SK-N-SH treated with all-trans-retinoic acid at 6 μM for 48 hours (cell line): ENCODE measurements at regions not wholly inside any gene's neighbourhood (a gene's known extent, or its start where the extent isn't known, plus 50 kb on each side); places are given as distances from the start of the nearest gene placed in this dataset.
A peak's percentile ranks its signal among the peaks of the same experiment; 100 is the strongest.
"Not testable (repeated sequence)": the region's sequence is repeated elsewhere in the genome, so short reads cannot be mapped to it uniquely, and the experiment has no call there.

Source experiments
- ATAC-seq: fragments of 200-7000 bp; cut with Tn5 transposase; 3 replicates; pipeline ENCODE4 v1.9.1; 2020; ENCODE audit warnings: mild to moderate bottlenecking, moderate library complexity
- ARNTL ChIP-seq: fragments of 450-650 bp; formaldehyde crosslinking; IDR thresholded peaks from 2 replicates; pipeline ENCODE4 v1.5.0; 2020; ENCODE audit warnings: low read depth, mild to moderate bottlenecking, moderate library complexity, borderline replicate concordance
- BACH2 ChIP-seq: fragments of 250-450 bp; sonication (Bioruptor Pico); IDR thresholded peaks from 2 replicates; pipeline ENCODE4 v1.9.0; 2021; ENCODE audit warnings: mild to moderate bottlenecking, borderline replicate concordance
- CSDC2 ChIP-seq: fragments of 250-450 bp; sonication (Bioruptor Pico); IDR thresholded peaks from 2 replicates; pipeline ENCODE4 v1.5.0; 2020; ENCODE audit warnings: mild to moderate bottlenecking, moderate library complexity
- ESRRG ChIP-seq: fragments of 250-450 bp; sonication (Bioruptor Pico); IDR thresholded peaks from 2 replicates; pipeline ENCODE4 v1.6.1; 2021; ENCODE audit warnings: mild to moderate bottlenecking
- GLIS3 ChIP-seq: fragments of 250-450 bp; sonication (Bioruptor Pico); IDR thresholded peaks from 2 replicates; pipeline ENCODE4 v1.5.0; 2020; ENCODE audit warnings: mild to moderate bottlenecking, moderate library complexity
- ISL1 ChIP-seq: fragments of 250-450 bp; sonication (Bioruptor Pico); IDR thresholded peaks from 2 replicates; pipeline ENCODE4 v2.1.2; 2022; ENCODE audit warnings: mild to moderate bottlenecking, moderate library complexity
- OSR1 ChIP-seq: fragments of 250-450 bp; sonication (Bioruptor Pico); IDR thresholded peaks from 2 replicates; pipeline ENCODE4 v1.8.0; 2022; ENCODE audit warnings: moderate library complexity, mild to moderate bottlenecking, inconsistent platforms
- PPARA ChIP-seq: fragments of 250-450 bp; sonication (Bioruptor Pico); IDR thresholded peaks from 2 replicates; pipeline ENCODE4 v1.5.0; 2020; ENCODE audit warnings: mild to moderate bottlenecking, borderline replicate concordance
- RARB ChIP-seq: fragments of 250-450 bp; sonication (Bioruptor Pico); IDR thresholded peaks from 2 replicates; pipeline ENCODE4 v1.8.0; 2021; ENCODE audit warnings: mild to moderate bottlenecking, moderate library complexity
- SNAI2 ChIP-seq: fragments of 250-450 bp; sonication (Bioruptor Pico); IDR thresholded peaks from 2 replicates; pipeline ENCODE4 v1.5.0; 2020; ENCODE audit warnings: mild to moderate bottlenecking, moderate library complexity
- TCF4 ChIP-seq: fragments of 250-450 bp; sonication (Bioruptor Pico); IDR thresholded peaks from 2 replicates; pipeline ENCODE4 v1.8.0; 2021; ENCODE audit warnings: mild to moderate bottlenecking, moderate library complexity, borderline replicate concordance
- TOX ChIP-seq: fragments of 250-450 bp; sonication (Bioruptor Pico); IDR thresholded peaks from 2 replicates; pipeline ENCODE4 v1.8.0; 2021; ENCODE audit warnings: mild to moderate bottlenecking, moderate library complexity, borderline replicate concordance
- ZC3H10 ChIP-seq: fragments of 250-450 bp; sonication (Bioruptor Pico); IDR thresholded peaks from 2 replicates; pipeline ENCODE4 v1.5.1; 2021; ENCODE audit warnings: mild to moderate bottlenecking, moderate library complexity
- ZFP3 ChIP-seq: fragments of 250-450 bp; sonication (Bioruptor Pico); IDR thresholded peaks from 2 replicates; pipeline ENCODE4 v1.5.0; 2020; ENCODE audit warnings: mild to moderate bottlenecking, moderate library complexity
- ZNF565 ChIP-seq: fragments of 450-650 bp; formaldehyde crosslinking; conservative IDR thresholded peaks from 2 replicates; pipeline ENCODE4 v1.5.0; 2020; ENCODE audit warnings: low read depth, mild to moderate bottlenecking, moderate library complexity
- ZNF70 ChIP-seq: fragments of 450-650 bp; formaldehyde crosslinking; IDR thresholded peaks from 2 replicates; pipeline ENCODE4 v1.5.0; 2020; ENCODE audit warnings: mild to moderate bottlenecking, moderate library complexity
- ZNF8 ChIP-seq: fragments of 450-650 bp; formaldehyde crosslinking; IDR thresholded peaks from 2 replicates; pipeline ENCODE4 v1.5.0; 2020; ENCODE audit warnings: mild to moderate bottlenecking, moderate library complexity
- TF ChIP-seq, protein P1 (sequence below): fragments of 250-450 bp; sonication (Bioruptor Pico); IDR thresholded peaks from 2 replicates; pipeline ENCODE4 v1.8.0; 2021; ENCODE audit warnings: low read depth, mild to moderate bottlenecking, moderate library complexity, borderline replicate concordance
- TF ChIP-seq, protein P2 (sequence below): fragments of 250-450 bp; sonication (Bioruptor Pico); IDR thresholded peaks from 2 replicates; pipeline ENCODE4 v1.5.1; 2021; ENCODE audit warnings: mild to moderate bottlenecking, moderate library complexity
- TF ChIP-seq, protein P3 (sequence below): fragments of 250-450 bp; sonication (Bioruptor Pico); IDR thresholded peaks from 2 replicates; pipeline ENCODE4 v1.5.0; 2020; ENCODE audit warnings: mild to moderate bottlenecking, moderate library complexity
- TF ChIP-seq, protein P4 (sequence below): fragments of 250-450 bp; sonication (Bioruptor Pico); IDR thresholded peaks from 2 replicates; pipeline ENCODE4 v1.5.1; 2020; ENCODE audit warnings: low read depth, mild to moderate bottlenecking, moderate library complexity

DNA sequence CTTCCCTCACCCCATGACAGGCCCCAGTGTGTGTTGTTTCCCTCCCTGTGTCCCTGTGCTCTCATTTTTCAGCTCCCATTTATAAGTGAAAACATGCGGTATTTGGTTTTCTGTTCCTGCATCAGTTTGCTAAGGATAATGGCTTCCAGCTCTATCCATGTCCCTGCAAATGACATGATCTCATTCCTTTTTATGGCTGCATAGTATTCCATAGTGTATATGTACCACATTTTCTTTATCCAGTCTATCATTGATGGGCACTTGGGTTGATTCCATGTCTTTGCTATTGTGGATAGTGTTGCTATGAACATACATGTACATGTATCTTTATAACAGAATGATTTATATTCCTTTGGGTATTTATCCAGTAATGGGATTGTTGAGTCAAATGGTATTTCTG is 61.9 kb upstream of the ABLIM1 start:
- TF ChIP-seq ZNF8 (CRISPR knock-in tag), result peak; percentile 55; the same call in 1 of the 2 replicates
- ATAC-seq, result not testable (repeated sequence)

DNA sequence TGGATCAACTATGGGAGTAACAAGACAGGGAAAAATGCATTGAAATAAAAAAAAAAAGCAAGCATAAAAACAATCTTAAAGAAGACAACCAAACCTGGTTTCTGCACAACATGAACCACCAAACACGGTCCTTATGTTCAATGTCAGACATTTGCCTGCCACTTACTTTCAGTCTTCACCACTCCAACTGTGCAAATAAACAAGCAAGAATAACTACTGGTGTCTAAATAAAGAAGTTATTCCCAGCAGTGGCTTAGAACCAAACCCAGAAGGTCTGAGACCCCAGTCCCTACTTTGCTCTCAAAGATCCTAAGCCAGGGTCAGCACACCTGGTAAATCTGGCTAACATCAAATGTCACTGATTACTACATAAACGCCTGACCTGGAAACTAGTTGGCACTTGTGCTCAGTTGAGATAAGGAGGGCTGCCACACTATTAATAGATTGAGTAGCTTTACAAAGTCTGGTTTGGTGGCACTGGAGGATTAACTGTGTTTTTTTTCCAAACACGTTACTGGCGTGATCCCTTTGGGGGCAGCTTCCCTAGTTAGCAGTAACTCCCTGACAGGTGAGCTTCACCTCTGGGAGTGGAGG is 62.7 kb upstream of the ABLIM1 start:
- no peak for ATAC-seq
- no peak for TF ChIP-seq BACH2 (CRISPR knock-in tag)

DNA sequence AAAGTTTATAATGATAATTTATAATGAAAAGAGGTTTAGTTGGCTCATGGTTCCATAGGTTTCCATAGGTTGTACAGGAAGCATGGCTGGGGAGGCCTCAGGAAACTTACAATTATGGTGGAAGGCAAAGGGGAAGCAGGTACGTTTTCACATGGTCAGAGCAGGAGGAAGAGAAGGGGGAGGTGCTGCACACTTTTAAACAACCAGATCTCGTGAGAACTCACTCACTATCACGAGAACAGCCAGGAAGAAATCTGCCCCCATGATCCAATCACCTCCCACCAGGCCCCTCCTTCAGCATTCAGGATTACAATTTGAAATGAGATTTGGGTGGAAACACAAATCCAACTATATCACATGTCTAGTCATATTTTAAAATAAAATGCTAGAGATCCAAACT is 64.1 kb upstream of the ABLIM1 start:
- not testable (repeated sequence) for ATAC-seq

DNA sequence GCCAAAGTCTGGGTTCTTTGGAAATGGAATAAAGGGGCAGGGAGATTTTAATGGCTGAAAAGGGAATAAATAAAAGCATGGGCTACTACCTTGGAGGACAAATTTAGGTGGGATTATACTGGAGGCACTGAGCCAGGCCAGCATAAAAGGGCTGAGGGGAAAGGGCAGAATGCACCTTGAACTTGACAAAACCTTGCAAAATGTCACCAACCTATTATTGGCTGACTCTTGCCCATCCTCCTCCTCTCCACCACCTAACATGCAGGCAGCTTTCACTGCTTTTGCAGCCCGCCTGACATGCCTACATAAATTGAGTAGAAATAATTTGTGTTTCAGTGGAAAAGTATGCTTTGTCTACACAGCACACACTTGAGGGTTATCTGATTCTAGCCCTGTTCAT is 65.3 kb upstream of the ABLIM1 start:
- no peak for TF ChIP-seq ARNTL (CRISPR knock-in tag)
- TF ChIP-seq, protein P1, sequence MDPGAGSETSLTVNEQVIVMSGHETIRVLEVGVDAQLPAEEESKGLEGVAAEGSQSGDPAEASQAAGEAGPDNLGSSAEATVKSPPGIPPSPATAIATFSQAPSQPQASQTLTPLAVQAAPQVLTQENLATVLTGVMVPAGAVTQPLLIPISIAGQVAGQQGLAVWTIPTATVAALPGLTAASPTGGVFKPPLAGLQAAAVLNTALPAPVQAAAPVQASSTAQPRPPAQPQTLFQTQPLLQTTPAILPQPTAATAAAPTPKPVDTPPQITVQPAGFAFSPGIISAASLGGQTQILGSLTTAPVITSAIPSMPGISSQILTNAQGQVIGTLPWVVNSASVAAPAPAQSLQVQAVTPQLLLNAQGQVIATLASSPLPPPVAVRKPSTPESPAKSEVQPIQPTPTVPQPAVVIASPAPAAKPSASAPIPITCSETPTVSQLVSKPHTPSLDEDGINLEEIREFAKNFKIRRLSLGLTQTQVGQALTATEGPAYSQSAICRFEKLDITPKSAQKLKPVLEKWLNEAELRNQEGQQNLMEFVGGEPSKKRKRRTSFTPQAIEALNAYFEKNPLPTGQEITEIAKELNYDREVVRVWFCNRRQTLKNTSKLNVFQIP (CRISPR knock-in tag), result no peak
- TF ChIP-seq ISL1 (CRISPR knock-in tag), result no peak
- TF ChIP-seq, protein P2, sequence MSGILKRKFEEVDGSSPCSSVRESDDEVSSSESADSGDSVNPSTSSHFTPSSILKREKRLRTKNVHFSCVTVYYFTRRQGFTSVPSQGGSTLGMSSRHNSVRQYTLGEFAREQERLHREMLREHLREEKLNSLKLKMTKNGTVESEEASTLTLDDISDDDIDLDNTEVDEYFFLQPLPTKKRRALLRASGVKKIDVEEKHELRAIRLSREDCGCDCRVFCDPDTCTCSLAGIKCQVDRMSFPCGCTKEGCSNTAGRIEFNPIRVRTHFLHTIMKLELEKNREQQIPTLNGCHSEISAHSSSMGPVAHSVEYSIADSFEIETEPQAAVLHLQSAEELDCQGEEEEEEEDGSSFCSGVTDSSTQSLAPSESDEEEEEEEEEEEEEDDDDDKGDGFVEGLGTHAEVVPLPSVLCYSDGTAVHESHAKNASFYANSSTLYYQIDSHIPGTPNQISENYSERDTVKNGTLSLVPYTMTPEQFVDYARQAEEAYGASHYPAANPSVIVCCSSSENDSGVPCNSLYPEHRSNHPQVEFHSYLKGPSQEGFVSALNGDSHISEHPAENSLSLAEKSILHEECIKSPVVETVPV, result no peak
- TF ChIP-seq ZNF8 (CRISPR knock-in tag), result no peak
- TF ChIP-seq RARB, result no peak
- TF ChIP-seq ZFP3 (CRISPR knock-in tag), result no peak
- TF ChIP-seq, protein P3, sequence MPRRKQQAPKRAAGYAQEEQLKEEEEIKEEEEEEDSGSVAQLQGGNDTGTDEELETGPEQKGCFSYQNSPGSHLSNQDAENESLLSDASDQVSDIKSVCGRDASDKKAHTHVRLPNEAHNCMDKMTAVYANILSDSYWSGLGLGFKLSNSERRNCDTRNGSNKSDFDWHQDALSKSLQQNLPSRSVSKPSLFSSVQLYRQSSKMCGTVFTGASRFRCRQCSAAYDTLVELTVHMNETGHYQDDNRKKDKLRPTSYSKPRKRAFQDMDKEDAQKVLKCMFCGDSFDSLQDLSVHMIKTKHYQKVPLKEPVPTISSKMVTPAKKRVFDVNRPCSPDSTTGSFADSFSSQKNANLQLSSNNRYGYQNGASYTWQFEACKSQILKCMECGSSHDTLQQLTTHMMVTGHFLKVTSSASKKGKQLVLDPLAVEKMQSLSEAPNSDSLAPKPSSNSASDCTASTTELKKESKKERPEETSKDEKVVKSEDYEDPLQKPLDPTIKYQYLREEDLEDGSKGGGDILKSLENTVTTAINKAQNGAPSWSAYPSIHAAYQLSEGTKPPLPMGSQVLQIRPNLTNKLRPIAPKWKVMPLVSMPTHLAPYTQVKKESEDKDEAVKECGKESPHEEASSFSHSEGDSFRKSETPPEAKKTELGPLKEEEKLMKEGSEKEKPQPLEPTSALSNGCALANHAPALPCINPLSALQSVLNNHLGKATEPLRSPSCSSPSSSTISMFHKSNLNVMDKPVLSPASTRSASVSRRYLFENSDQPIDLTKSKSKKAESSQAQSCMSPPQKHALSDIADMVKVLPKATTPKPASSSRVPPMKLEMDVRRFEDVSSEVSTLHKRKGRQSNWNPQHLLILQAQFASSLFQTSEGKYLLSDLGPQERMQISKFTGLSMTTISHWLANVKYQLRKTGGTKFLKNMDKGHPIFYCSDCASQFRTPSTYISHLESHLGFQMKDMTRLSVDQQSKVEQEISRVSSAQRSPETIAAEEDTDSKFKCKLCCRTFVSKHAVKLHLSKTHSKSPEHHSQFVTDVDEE (CRISPR knock-in tag), result no peak
- no peak for TF ChIP-seq BACH2 (CRISPR knock-in tag)
- TF ChIP-seq GLIS3, result no peak
- no peak for TF ChIP-seq CSDC2
- TF ChIP-seq ZNF70, result no peak
- no peak for TF ChIP-seq TCF4 (CRISPR knock-in tag)
- TF ChIP-seq, protein P4, sequence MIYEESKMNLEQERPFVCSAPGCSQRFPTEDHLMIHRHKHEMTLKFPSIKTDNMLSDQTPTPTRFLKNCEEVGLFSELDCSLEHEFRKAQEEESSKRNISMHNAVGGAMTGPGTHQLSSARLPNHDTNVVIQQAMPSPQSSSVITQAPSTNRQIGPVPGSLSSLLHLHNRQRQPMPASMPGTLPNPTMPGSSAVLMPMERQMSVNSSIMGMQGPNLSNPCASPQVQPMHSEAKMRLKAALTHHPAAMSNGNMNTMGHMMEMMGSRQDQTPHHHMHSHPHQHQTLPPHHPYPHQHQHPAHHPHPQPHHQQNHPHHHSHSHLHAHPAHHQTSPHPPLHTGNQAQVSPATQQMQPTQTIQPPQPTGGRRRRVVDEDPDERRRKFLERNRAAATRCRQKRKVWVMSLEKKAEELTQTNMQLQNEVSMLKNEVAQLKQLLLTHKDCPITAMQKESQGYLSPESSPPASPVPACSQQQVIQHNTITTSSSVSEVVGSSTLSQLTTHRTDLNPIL (CRISPR knock-in tag), result no peak
- TF ChIP-seq ZNF565 (CRISPR knock-in tag), result no peak
- no peak for TF ChIP-seq SNAI2 (CRISPR knock-in tag)
- TF ChIP-seq ZC3H10, result no peak
- TF ChIP-seq OSR1, result no peak
- TF ChIP-seq PPARA (CRISPR knock-in tag), result no peak
- TF ChIP-seq ESRRG, result no peak
- ATAC-seq, result no peak

DNA sequence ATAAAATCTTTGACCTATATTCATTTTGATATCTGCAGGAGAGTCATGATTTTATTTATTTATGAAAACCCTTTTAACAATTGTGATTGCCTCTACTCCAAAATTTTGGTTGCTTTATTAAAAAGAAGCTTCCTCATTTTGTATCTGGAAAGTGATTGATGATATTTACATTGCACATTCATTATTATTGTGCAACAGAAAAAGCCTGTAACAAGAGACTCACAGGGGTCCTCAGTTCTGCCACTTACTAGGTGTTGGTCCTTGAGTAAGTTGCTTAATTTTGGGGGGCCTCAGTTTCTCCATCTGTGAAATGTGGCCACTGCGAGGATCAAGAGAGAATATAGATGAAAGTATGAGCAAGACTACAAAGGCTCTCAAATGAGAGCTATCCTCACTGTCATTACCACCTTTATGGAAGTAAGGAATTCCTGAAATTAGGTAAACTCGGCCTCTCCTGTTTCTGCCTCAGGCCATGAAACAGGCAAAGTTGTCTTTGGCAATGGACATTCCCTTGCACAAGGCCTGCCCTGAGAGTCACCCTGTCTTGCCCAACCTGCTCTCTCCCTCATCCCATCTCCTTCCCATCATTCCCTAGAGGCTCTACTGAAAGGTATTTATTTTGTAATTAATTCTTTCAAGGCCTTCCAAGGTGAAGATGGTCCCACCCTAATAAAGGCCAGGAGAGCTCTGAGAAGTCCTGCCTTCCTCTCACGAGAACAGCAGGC is 66.1 kb upstream of the ABLIM1 start:
- no peak for ATAC-seq
- TF ChIP-seq, protein P2, result no peak
- TF ChIP-seq OSR1, result no peak
- TF ChIP-seq SNAI2 (CRISPR knock-in tag), result no peak
- TF ChIP-seq, protein P3 (CRISPR knock-in tag), result no peak
- no peak for TF ChIP-seq TOX
- no peak for TF ChIP-seq ZNF70
- TF ChIP-seq ARNTL (CRISPR knock-in tag), result no peak
- no peak for TF ChIP-seq RARB
